NCI-H146 treated with DMSO at 0.1 percent for 48 hours (cell line): ENCODE measurements at regions not wholly inside any gene's neighbourhood (a gene's known extent, or its start where the extent isn't known, plus 50 kb on each side); places are given as distances from the start of the nearest gene placed in this dataset.
"Not testable (repeated sequence)": the region's sequence is repeated elsewhere in the genome, so short reads cannot be mapped to it uniquely, and the experiment has no call there.

Experiments used
- DNase-seq: peaks from one replicate; lab custom pipeline; 2025; ENCODE audit not compliant: unreplicated experiment; lab: John Stamatoyannopoulos, UW

DNA sequence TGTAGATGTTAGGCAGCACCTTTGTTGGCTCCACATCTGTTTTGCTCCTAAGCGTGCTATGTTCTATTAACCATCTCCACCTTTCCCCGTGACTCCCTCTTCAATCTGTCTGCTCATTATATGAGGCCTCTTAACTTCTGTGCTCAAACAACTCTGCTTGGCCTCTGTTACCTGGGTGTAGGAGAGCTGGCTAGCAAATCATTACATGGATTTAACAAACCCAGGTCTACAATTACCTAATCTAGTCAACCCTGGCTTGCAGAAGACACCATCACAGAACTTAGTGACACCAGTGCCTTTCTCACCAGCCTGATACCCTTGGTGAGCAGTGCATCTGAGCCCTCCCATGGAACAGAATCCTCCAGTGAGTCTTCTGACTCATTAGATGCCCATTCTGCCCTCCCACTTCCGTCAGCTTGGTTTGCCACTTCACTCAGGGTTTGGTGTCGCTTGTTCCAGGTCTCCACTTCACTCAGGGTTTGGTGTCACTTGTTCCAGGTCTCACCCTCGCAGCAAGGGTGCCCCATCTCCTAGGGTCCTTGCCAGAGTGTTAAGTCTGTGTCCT, 92.0 kb upstream of the KIF26B start:
- no peak for DNase-seq

DNA sequence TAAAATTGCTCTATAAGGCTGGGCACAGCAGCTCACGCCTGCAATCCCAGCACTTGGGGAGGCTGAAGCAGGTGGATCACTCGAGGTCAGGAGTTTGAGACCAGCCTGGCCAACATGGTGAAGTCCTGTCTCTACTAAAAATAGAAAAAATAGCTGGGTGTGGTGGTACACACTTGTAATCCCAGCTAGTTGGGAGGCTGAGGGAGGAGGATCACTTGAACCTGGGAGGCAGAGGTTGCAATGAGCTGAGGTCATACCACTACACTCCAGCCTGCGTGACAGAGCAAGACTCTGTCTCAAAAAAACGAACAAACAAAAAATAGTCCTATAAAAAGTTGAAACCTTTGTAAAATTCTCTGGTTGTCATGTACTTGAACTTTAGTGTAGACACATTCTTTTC, 93.0 kb upstream of the KIF26B start:
- DNase-seq: not testable (repeated sequence)

DNA sequence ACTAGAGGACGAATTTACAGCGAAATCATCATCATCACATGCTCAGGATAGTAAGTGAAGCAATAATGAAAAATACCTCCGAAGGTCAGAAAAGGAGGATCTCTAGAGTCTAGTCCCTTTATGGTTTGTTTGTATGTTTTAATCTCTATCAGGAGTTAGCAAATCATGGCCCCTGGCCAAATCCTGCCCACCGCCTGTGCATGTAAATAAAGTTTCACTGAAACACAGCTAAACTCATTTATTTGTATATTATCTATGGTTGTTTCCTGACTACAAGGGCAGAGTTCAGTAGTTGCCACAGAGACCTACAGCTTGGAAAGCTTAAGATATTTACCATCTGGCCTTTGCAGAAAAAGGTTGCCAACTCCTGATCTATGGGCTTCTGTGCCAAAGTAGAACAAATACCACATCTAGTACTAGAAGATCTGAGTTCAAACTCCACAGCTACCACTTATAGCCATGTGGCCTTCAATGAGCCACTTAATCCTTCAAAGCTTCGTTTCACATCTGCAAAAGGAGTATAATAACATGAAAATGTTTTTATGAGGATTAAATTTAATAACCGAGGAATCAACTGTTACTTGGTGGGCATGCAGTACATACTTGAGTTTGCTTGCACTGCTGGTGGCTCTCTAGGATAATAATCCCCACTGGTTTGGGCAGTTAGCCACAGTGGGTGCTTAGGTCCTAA, 94.0 kb upstream of the KIF26B start:
- DNase-seq: no peak

DNA sequence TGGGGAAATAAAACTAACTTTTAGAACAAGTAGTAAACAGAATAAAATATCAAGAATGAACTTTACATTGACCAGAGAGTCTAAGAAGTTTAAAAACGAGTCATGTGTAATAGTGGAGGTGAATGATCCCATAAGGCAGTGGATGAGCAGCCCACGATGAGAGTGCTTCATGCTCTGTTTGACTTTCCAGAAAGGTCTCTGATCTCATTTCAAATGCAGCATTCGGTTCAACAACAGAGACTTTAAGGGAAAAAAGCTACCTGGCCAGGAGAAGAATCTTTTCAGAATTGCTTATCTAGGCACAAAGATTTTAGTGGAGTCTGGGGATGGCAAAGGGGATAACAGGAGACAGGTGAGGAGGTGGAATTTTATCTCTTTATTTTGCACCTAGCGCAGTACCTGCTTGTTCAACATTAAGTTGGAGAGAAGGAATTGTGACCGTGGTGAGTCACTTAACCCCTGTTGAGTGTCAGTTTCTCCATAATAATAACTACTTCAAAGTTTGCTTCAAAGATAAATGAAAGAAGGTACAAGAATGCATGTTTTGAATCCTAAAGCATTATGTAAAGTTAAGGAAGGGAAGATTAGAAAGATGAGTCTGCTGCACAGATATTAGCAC, 94.9 kb upstream of the KIF26B start:
- no peak for DNase-seq

DNA sequence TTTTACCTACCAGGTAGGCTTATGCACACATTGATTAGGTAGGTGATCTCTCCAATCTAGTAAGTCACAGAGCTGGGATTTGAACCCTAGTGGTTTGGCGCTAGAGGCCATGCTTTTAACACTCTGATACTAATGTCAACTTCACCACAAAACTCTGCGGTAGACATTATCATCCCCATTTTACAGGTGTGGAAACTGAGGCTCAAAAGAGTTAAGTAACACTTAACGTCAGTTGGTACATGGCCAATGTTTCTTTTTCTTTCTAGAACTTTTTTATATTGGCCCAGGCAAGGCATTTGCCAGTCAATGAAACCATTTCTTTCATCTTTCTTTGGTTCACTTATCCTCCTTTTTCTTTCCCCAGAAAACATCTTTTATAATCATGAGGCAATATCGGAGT, 95.9 kb upstream of the KIF26B start:
- DNase-seq: no peak

DNA sequence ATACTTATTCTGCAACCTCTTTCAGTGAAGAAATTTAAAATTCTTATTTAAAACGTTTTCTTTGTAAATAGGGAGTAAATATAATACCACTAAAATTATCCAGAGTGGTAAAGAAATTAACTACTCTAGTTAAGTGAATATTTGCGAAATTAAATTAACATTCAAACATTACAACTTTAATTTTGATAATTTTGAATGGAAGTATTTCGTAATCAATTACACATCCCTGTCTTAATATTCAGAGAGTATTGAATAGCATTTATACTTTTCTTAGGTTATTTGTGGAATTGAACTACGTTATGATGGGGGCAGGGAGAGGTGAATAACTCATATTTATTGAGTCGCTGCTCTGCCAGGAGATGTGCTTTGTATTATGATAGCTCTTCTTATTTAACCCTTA, 96.3 kb upstream of the KIF26B start:
- no peak for DNase-seq

DNA sequence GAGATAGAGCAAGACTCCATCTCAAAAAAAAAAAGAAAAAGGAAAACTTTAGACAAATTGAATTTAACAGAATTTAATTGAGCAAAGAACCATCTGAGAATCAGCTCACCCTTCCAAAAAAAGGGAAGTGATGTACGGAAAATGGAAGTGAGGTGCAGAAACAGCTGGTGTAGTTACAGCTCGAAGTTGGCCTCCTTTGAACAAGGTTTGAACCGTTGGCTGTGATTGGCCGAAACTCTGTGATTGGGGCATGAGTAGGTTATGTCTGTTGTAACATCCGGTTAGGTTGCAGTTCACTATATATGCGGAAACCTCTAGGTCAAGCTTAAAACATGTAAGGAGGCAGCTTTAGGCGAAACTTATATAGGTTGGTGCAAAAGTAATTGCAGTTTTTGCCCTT, 97.9 kb upstream of the KIF26B start:
- no peak for DNase-seq

DNA sequence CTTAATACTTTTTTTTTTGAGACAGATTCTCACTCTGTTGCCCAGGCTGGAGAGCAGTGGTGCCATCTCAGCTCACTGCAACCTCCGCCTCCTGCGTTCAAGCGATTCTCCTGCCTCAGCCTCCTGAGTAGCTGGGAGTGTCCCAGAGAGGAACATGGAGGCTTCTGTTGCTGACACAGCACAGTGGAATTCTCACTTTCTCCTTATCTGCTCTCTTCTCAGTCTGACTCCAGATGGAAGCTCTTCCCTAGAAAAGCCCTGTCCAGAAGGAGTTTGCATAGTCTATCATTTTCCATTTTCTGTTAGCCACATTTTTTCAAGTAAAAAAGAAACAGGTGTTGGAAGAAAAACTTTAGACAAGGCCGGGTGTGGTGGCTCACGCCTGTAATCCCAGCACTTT, 98.5 kb upstream of the KIF26B start:
- not testable (repeated sequence) for DNase-seq

DNA sequence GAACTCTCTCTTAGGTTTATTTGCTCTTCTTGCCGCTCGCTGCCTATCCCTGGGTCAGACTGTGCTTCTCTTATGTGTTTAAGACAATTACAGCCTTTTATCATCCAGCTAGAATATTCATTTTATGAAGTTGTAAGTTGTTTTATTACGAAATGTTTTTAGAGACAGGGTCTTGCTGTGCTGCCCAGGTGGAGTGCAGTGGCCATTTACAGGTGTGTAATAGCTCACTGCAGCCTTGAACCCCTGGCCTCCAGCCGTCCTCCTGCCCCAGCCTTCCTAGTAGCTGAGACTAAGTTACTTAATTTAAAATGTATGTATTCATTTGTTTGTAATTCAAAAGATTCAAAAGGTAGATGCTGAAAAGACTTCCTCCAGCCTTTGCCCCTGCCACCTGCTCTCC, 99.0 kb upstream of the KIF26B start:
- DNase-seq: no peak

DNA sequence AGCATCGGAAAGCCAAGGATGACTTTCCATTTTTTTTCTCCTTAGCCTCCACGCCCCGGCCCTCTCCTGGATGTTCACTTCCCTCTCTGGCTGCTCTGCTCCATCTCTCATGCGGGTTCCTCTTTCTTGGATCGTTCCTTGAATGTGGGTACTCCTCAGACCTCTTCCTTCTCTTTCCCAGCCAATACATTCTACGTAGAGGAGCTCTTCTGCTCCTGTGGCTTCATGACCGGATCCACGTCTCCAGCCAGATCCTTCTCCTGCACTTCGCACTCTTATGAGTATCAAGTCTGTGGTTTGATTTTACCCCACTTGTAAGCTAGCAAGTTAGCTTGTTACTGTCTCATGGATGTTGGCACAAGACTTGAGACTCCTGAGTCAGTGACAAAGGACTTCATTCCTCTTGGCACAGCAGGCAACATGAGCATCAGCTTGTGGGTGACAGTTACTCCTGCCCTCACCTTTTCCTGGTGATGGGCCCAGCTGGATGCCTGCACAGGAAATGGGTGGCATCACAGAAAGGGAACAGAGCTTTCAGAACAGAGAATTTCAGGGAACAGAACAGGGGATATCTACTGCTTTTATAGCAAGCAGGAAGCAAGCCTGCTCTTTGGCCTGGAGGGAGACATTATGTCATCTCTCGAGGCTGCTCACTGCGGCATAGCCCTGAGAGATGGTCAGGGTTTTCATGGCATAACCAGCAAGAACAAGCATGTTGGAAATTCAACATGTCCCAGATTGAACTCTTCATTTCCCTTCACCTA, 100.1 kb upstream of the KIF26B start:
- no peak for DNase-seq

DNA sequence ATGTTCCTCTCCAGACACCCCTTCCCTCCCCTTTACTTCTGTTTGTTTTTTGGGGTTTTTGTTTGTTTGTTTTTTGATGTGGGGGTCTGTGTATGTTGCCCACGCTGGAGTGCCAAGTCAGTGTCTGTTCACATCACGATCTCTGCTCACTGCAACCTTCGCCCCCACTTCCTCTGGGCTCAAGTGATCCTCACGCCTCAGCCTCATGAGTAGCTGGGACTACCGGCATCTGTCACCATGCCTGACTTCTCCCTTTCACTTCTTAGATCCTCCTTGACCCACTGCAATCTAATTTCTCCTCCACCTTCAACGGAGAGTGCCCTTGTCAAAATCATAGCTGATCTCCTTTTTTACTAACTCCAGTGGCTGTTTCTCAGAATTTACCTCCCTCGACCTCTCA, 100.7 kb upstream of the KIF26B start:
- no peak for DNase-seq

DNA sequence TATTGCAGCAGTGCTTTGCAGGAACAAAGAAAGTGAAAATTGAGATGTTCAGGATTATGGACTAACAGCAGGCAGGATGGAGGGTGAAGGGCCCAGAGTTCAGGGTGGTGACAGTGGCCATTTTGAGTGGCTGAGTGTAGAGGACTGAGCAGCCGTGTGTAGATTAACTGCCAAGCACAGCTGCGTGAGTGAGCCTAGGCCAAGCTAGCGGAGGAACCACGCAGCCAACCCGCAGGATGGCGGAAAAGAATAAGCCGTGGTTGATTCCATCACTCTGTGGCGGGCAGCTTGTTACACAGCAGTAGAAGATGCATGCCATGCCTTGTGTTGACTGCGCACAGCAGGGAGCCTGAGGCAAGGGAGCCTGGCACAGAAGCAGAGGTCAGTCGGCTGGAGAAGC, 102.5 kb upstream of the KIF26B start:
- no peak for DNase-seq

DNA sequence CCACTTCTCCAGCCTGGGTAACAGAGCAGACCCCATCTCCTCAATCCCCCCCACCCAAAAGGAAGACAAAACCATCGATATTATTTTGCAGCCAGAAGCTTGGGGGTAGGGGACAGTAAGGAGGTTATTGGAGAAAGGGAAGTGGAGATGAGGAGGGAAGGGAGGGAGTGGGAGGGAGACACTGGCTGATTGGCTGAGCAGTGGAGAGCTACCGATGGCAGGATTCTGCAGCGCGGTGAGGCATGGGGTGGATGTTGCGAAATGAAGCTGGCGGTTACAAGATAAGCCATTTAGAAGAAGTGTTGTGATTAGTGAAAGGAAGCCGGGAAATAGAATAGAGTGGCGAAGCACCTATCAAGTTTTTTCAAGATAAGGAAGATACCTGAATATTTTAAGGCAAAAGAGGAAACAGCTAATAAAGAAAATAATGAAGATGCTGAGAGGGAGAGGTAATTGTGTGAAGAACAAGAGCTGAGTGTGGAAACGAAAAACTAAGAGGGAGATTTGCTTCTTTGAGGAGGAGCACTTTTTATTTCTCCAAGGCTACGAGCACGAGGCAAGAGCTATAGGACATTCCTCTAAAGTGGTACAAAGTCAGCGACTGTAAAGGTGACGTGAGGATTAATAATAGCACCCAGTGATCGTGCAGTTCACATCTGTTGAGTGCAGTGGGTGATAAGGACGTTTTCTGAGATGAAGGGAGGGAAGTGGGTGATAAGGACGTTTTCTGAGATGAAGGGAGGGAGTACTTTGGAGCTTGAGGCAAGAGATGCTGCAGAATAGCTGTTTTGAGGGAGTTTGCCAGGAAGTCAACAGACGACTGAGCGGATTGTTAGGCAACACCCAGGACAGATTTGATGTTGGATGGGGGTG, 103.2 kb upstream of the KIF26B start:
- no peak for DNase-seq

DNA sequence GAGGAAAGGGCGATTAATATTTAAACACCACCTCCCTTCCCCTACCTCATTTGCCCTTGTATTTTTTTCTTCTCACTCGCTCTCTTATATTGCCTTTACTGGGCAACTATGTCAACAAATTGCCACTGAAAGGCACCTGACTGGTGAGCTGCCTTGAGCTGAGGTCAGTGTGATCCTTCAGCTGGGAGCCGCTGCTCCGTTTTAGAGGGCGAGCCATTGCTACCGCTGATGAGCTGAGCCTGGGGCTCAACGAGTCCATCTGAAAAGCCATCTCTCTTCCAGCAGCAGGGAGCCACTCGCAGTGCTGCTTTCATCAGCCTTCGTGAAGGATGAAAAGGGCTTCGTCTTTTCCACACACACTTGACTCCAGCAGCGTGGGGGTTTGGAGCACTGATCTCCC, 108.0 kb upstream of the KIF26B start:
- no peak for DNase-seq

DNA sequence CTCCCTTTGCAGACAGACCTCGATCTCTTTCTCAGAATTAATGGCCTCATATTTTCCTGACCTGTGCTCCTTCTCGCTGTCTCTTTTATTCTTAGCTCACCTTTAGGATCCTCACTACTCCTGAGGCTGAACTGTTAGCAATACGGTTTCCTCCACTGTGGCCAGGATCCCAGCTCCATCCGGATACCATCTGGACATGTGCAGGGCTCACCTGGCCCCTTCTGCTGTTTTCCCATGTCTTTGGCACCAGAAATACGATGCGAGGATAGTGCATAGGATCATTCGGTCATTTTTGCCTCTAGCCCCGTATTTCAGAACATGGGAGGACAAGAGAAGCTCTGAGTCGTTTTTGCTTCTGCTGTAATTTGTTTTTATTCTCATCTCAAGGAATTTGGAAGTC, 108.5 kb upstream of the KIF26B start:
- DNase-seq: no peak

DNA sequence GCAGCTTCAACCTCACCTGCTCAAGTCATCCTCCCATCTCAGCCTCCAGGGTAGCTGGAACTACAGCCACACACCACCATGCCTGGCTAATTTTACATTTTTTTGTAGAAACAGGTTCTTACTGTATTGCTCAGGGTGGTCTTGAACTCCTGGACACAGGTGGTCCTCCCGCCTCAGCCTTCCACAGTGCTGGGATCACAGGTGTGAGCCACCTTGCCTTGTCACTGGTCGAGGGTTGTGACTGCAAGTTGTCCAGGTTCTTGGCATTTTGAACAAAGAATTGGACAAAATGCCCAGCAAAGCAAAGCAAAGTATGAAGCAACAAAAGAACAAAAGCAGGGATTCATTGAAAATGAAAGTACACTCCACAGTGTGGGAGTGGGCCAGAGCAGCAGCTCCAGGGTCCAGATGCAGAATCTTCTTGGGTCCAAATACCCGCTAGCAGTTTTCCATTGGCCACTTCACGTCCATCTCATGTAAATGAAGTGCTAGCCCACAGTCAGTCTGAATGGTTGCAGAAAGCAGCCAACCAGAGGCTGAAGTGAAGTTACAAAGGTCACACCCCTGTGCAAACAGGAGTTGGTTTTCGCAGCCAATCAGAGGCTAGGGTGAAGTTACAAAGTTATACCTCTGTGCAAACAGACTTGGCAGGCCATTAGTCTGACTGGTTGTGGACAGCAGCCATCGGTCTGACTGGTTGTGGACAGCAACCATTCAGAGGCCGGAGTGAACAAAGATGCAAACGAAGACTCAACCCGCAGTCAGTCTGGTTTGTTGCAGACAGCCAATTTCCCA, 109.5 kb upstream of the KIF26B start:
- DNase-seq: no peak

DNA sequence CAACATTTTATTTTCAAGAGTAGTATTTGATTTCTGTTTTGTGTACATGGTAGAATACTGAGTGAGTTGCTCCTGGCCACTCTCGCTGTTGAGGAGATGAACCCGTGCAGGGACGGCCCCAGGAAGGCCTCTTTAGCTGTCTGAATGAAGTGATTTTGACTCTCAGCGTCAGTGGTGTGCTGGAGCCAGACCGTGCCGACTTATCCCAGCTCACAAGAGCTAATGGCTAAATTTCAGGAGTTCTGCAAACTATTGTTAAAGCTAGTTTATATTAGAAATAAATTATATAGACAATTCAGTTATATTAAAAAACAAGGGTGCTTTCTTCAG, 111.2 kb upstream of the KIF26B start:
- DNase-seq: no peak

DNA sequence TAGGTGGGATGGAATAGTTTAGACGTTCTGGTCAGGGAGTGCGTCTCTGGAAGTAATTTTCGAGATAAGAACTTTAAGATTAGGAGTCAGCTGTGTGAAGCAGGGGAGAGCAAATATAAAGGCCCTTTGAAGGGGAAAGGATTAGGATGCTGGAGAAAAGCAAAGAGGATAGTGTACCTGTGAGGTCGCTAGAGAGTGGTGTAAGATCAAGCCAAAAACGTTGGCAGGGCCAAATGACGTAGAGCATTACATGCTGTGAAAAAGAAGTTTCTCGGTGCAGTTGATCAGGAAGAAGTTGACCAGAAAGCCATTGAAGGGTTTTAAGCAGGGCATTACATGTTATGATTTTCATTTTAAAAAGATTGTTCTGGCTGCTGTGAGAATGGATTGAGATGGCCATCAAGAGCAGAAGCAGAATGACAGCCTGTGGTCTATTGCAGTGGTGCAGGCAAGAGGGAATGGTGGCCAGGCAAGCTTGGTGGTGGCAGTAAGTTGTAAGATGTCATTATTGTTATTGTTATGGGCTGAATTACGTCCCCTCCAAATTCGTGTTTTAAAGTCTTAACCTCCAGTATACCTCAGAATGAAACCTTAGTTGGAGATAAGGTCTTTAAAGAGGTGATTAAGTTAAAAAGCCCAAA, 113.6 kb upstream of the KIF26B start:
- no peak for DNase-seq

DNA sequence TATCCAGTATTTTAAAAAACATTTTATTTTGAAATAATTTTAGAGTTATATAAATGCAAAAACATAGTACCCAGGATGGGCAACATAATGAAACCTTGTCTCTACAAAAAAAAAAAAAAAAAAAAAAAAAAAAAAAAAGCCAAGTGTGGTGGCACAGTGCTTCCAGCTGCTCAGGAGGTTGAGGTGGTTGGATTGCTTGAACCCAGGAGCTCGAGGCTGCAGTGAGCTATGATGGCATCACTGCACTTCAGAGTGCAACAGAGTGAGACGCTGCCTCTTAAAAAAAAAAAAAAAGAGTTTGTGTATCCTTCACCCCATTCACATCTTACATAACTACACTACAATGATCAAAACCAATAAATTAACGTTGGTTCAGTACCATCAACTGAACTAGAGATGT, 115.6 kb upstream of the KIF26B start:
- DNase-seq: no peak

DNA sequence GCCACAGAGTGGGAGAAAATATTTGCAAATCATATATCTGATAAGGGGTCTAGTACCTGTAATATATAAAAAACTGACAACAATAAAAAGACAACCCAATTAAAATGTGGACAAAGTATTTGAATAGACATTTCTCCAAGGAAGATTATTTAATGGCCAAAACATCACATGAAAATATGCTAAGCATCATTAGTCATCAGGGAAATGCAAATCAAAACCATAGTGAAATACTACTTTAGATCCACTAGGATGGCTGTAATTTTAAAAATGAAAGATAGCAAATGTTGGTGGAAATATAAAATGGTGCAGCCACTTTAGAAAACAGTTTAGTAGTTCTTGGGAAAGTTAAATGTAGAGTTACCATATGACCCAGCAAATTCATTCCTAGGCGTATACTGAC, 118.7 kb upstream of the KIF26B start:
- no peak for DNase-seq
